ENCODE measurements at regions not wholly inside any gene's neighbourhood (a gene's known extent, or its start where the extent isn't known, plus 50 kb on each side); places are given as distances from the start of the nearest gene placed in this dataset.

DNA sequence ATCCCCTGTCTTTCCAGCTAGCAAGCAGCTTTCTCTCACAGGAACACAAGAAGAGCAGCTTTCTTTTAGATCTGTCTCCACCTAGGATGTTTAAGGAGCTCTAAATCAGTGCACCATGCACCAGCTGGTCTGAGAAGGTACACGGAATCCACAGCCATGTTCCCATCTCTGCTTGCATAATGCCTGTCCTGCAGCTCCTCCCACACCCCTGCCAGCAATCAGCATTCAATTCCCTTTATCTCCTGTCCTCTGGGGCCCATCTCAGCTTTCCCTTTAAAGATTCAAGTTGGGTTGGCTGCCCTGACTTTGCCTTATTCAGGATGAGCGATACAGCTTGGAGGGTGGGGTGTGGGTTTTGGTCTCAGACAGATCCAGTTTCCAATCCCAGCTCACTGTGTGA lies 826.3 kb downstream of the BCL11B start:
- Histone ChIP-seq H3K4me1 (no peaks in the 10 kb centered on the region), H3K27me3 (ENCODE audit: control insufficient read depth, insufficient read depth, low read length) (no peaks in the 10 kb centered on the region), H3K36me3 (ENCODE audit: control insufficient read depth, insufficient read depth, low read length) (no peaks in the 10 kb centered on the region), H3K4me2 (ENCODE audit: low read length) (no peak overlapping the region), H3K9ac (no peak overlapping the region), H3K4me3 (ENCODE audit: low read depth, low read length) (no peak overlapping the region), H2AFZ (no peak overlapping the region), H3K79me2 (no peaks in the 10 kb centered on the region), H3K9me3 (ENCODE audit: control insufficient read depth, low read length) (no peaks in the 10 kb centered on the region), H3K27ac (no peak overlapping the region)
- TF ChIP-seq, protein P1, sequence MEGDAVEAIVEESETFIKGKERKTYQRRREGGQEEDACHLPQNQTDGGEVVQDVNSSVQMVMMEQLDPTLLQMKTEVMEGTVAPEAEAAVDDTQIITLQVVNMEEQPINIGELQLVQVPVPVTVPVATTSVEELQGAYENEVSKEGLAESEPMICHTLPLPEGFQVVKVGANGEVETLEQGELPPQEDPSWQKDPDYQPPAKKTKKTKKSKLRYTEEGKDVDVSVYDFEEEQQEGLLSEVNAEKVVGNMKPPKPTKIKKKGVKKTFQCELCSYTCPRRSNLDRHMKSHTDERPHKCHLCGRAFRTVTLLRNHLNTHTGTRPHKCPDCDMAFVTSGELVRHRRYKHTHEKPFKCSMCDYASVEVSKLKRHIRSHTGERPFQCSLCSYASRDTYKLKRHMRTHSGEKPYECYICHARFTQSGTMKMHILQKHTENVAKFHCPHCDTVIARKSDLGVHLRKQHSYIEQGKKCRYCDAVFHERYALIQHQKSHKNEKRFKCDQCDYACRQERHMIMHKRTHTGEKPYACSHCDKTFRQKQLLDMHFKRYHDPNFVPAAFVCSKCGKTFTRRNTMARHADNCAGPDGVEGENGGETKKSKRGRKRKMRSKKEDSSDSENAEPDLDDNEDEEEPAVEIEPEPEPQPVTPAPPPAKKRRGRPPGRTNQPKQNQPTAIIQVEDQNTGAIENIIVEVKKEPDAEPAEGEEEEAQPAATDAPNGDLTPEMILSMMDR (IDR thresholded peaks at IDR 0.05), result no peak

DNA sequence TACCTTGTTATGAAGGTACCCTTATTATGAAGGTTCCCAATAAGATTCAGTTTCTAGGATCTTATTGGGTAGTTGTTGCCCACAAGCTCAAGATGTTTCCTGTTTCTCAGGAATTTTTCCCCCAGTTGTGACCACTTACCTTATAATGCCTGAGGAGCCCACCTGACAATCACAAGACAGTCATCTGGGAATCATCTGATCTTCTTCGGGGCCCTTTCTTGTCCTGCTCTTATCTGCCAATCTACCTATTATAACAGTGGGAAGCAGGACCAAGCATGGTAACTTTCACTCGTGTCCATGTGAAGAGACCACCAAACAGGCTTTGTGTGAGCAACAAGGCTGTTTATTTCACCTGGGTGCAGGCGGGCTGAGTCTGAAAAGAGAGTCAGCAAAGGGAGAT lies 825.5 kb downstream of the BCL11B start:
- TF ChIP-seq, protein P1 (IDR thresholded peaks at IDR 0.05), result no peak
- no peak overlapping the region for H3K4me2 ChIP-seq (ENCODE audit: low read length)
- H3K9ac ChIP-seq, result no peak overlapping the region
- H3K36me3 ChIP-seq (ENCODE audit: control insufficient read depth, insufficient read depth, low read length), result no peaks in the 10 kb centered on the region
- H2AFZ ChIP-seq, result no peak overlapping the region
- H3K4me1 ChIP-seq, result no peaks in the 10 kb centered on the region
- H3K4me3 ChIP-seq (ENCODE audit: low read depth, low read length), result no peak overlapping the region
- H3K27me3 ChIP-seq (ENCODE audit: control insufficient read depth, insufficient read depth, low read length), result no peaks in the 10 kb centered on the region
- H3K27ac ChIP-seq, result no peak overlapping the region
- H3K9me3 ChIP-seq (ENCODE audit: control insufficient read depth, low read length), result no peaks in the 10 kb centered on the region
- H3K79me2 ChIP-seq, result no peaks in the 10 kb centered on the region

DNA sequence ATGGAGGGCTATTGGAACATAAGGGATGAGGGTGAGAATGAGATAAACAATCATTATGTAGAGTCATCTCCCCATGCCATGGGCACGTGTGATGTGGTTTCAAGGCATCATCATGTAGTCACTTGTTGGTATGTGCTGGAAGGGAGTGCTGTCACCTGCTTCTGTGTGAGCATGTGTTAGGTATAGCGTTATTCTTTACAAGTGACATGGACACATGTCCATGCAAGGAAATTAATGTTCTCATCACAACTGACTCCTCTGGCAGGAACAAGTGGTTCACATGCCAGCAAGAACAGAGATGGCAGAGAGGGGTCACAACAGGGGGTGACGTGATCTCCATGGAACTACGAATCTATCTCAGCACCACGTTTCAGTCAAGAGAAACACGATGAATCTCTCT lies 815.8 kb downstream of the BCL11B start:
- Histone ChIP-seq H3K9ac (no peak overlapping the region), H2AFZ (no peak overlapping the region), H3K4me1 (no peaks in the 10 kb centered on the region), H3K27me3 (ENCODE audit: control insufficient read depth, insufficient read depth, low read length) (no peaks in the 10 kb centered on the region), H3K79me2 (no peaks in the 10 kb centered on the region), H3K27ac (no peak overlapping the region), H3K4me3 (ENCODE audit: low read depth, low read length) (no peak overlapping the region), H3K4me2 (ENCODE audit: low read length) (no peak overlapping the region), H3K9me3 (ENCODE audit: control insufficient read depth, low read length) (no peaks in the 10 kb centered on the region), H3K36me3 (ENCODE audit: control insufficient read depth, insufficient read depth, low read length) (no peaks in the 10 kb centered on the region)
- TF ChIP-seq, protein P1 (IDR thresholded peaks at IDR 0.05), result no peak

DNA sequence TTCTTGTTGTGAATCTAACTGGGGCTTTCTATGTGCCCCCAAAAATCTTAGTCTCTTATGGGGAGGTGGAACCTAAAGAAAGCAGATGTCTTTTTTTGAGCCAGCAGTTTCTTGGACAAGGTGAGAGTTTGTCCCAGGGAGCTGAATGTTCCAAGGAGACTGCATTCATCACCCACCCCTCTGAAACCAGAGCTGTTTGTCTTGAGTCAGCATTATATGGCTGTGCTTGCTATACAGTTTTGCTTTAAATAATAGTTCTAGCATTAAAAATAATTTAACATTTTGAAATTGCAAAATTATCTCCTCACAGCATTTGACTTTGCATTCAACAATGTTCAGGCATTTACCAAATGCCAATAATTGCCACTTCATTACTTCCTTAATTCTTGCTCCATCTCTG lies 813.3 kb downstream of the BCL11B start:
- no peaks in the 10 kb centered on the region for H3K9me3 ChIP-seq (ENCODE audit: control insufficient read depth, low read length)
- H3K36me3 ChIP-seq (ENCODE audit: control insufficient read depth, insufficient read depth, low read length), result no peaks in the 10 kb centered on the region
- H3K4me3 ChIP-seq (ENCODE audit: low read depth, low read length), result no peak overlapping the region
- no peak overlapping the region for H2AFZ ChIP-seq
- no peak overlapping the region for H3K27ac ChIP-seq
- no peaks in the 10 kb centered on the region for H3K4me1 ChIP-seq
- H3K27me3 ChIP-seq (ENCODE audit: control insufficient read depth, insufficient read depth, low read length), result no peaks in the 10 kb centered on the region
- H3K79me2 ChIP-seq, result no peaks in the 10 kb centered on the region
- no peak overlapping the region for H3K4me2 ChIP-seq (ENCODE audit: low read length)
- no peak overlapping the region for H3K9ac ChIP-seq
- TF ChIP-seq, protein P1 (IDR thresholded peaks at IDR 0.05), result no peak

DNA sequence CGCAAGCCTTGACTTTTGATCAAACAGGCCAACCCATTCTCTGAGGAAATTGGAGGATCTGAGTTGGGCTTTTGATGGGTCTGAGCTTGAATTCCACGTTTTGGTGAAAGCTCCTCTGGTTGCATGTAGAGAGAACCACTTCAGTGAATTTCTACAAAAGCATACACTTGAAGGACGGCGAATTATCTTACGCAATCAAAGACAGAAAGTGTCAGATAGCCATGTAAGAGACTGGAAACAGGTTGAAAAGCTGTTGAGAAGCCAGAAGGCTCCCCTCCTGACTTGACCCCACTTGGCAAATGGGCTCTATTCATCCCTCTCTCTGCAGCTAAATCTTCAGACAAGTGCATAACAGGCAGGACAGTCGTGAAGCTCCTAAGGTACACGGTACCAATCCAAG lies 809.1 kb downstream of the BCL11B start:
- no peaks in the 10 kb centered on the region for H3K79me2 ChIP-seq
- no peak overlapping the region for H3K27ac ChIP-seq
- no peak overlapping the region for H3K9ac ChIP-seq
- H2AFZ ChIP-seq, result no peak overlapping the region
- H3K4me2 ChIP-seq (ENCODE audit: low read length), result no peak overlapping the region
- no peaks in the 10 kb centered on the region for H3K27me3 ChIP-seq (ENCODE audit: control insufficient read depth, insufficient read depth, low read length)
- H3K4me1 ChIP-seq, result no peaks in the 10 kb centered on the region
- no peaks in the 10 kb centered on the region for H3K9me3 ChIP-seq (ENCODE audit: control insufficient read depth, low read length)
- TF ChIP-seq, protein P1 (IDR thresholded peaks at IDR 0.05), result no peak
- no peak overlapping the region for H3K4me3 ChIP-seq (ENCODE audit: low read depth, low read length)
- no peaks in the 10 kb centered on the region for H3K36me3 ChIP-seq (ENCODE audit: control insufficient read depth, insufficient read depth, low read length)
